Mesendoderm (in vitro differentiated cells): ENCODE measurements at regions not wholly inside any gene's neighbourhood (a gene's known extent, or its start where the extent isn't known, plus 50 kb on each side); places are given as distances from the start of the nearest gene placed in this dataset.

ENCODE experiments used
- DNase-seq: peaks from one replicate; pipeline ENCODE4 v3.0.0; 2013
- H2AK5ac ChIP-seq: 2 replicates; pipeline ENCODE4 v1.6.1; 2013; ENCODE audit warnings: low read length, inconsistent platforms
- H2BK120ac ChIP-seq: 2 replicates; pipeline ENCODE4 v1.6.1; 2013; ENCODE audit warnings: low read depth, mild to moderate bottlenecking, low read length, moderate library complexity, mixed read lengths
- H2BK15ac ChIP-seq: replicated peaks from 2 replicates; pipeline ENCODE4 v1.6.1; 2013; ENCODE audit warnings: low read depth, mild to moderate bottlenecking, moderate library complexity
- H2BK5ac ChIP-seq: 2 replicates; pipeline ENCODE4 v1.6.1; 2013; ENCODE audit warnings: low read length, inconsistent platforms
- H3K18ac ChIP-seq: 2 replicates; pipeline ENCODE4 v1.6.1; 2013; ENCODE audit warnings: mild to moderate bottlenecking, low read length, mixed read lengths
- H3K23ac ChIP-seq: one replicate; pipeline ENCODE4 v1.6.1; 2013; ENCODE audit warnings: low read length
- H3K27ac ChIP-seq: 2 replicates; pipeline ENCODE4 v1.5.1; 2013; ENCODE audit warnings: low read depth, mild to moderate bottlenecking, inconsistent platforms, low read length, moderate library complexity
- H3K27me3 ChIP-seq: 2 replicates; pipeline ENCODE4 v1.6.1; 2013; ENCODE audit warnings: low read length, control low read depth, mild to moderate bottlenecking, inconsistent platforms; ENCODE audit not compliant: insufficient read depth, poor library complexity
- H3K36me3 ChIP-seq: 2 replicates; pipeline ENCODE4 v1.6.1; 2013; ENCODE audit warnings: low read length, inconsistent platforms; ENCODE audit not compliant: control insufficient read depth, insufficient read depth
- H3K4ac ChIP-seq: one replicate; pipeline ENCODE4 v1.6.1; 2013; ENCODE audit warnings: low read depth, mild to moderate bottlenecking, low read length, moderate library complexity
- H3K4me1 ChIP-seq: 2 replicates; pipeline ENCODE4 v1.6.1; 2013; ENCODE audit warnings: low read depth, low read length, inconsistent platforms; ENCODE audit not compliant: control insufficient read depth
- H3K4me2 ChIP-seq: 2 replicates; pipeline ENCODE4 v1.6.1; 2013; ENCODE audit warnings: low read length
- H3K4me3 ChIP-seq: 2 replicates; pipeline ENCODE4 v1.5.1; 2013; ENCODE audit warnings: mild to moderate bottlenecking, low read length
- H3K56ac ChIP-seq: one replicate; pipeline ENCODE4 v1.6.1; 2013; ENCODE audit warnings: low read length
- H3K79me1 ChIP-seq: 2 replicates; pipeline ENCODE4 v1.6.1; 2013; ENCODE audit warnings: low read length, inconsistent platforms
- H3K79me2 ChIP-seq: 2 replicates; pipeline ENCODE4 v1.6.1; 2013; ENCODE audit warnings: mild to moderate bottlenecking, low read length; ENCODE audit not compliant: control insufficient read depth, insufficient read depth
- H3K9ac ChIP-seq: 2 replicates; pipeline ENCODE4 v1.6.1; 2013; ENCODE audit warnings: low read length, inconsistent platforms
- H4K5ac ChIP-seq: one replicate; pipeline ENCODE4 v1.6.1; 2013; ENCODE audit warnings: low read length
- H4K8ac ChIP-seq: one replicate; pipeline ENCODE4 v1.6.1; 2013; ENCODE audit warnings: low read depth, mild to moderate bottlenecking, control low read depth, low read length, moderate library complexity
- WGBS: extraction: QIAGEN DNeasy Blood & Tissue Kit; methylation state at CpG from one replicate; pipeline ENCODE4 v1.1.7; 2013; ENCODE audit warnings: low lambda C conversion rate, missing lambda C conversion rate; ENCODE audit not compliant: insufficient coverage; ENCODE audit errors: extremely low coverage; 5-methylcytosine and 5-hydroxymethylcytosine counted together

DNA sequence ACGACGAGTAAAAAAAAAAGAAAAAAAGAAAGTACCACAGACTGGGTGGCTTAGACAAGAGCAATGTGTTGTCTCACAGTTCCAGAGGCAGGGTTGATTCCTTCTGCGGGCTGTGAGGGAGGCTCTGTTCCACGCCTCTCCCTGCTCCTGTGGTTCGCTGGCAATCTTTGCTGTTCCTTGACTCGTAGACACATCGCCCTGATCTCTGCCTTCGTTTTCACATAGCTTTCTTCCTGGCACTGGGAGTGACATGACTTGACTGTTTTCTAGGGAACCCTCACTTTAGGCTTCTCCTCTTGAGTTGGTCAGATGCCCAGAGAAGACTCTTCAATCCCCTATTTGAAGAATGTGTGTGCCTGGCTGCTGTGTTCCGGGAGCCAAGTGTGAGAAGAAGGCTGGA is 133.6 kb downstream of the TM2D1 start:
- Histone ChIP-seq H3K4me3 (no peak overlapping the region), H3K79me2 (no peaks in the 10 kb centered on the region), H3K4me2 (no peak overlapping the region), H3K4ac (no peak overlapping the region), H2AK5ac (no peak overlapping the region), H3K18ac (no peak overlapping the region), H2BK15ac (no peak overlapping the region), H3K56ac (no peak overlapping the region), H4K5ac (no peak overlapping the region), H2BK5ac (no peak overlapping the region), H3K4me1 (no peaks in the 10 kb centered on the region), H4K8ac (no peak overlapping the region), H3K27me3 (no peaks in the 10 kb centered on the region), H3K79me1 (no peaks in the 10 kb centered on the region), H3K23ac (no peak overlapping the region), H2BK120ac (no peak overlapping the region), H3K9ac (no peak overlapping the region), H3K36me3 (no peaks in the 10 kb centered on the region), H3K27ac (no peak overlapping the region)
- DNase-seq, result no peak
- no CpG with 5 or more reads among the region's 9 CpGs for WGBS

DNA sequence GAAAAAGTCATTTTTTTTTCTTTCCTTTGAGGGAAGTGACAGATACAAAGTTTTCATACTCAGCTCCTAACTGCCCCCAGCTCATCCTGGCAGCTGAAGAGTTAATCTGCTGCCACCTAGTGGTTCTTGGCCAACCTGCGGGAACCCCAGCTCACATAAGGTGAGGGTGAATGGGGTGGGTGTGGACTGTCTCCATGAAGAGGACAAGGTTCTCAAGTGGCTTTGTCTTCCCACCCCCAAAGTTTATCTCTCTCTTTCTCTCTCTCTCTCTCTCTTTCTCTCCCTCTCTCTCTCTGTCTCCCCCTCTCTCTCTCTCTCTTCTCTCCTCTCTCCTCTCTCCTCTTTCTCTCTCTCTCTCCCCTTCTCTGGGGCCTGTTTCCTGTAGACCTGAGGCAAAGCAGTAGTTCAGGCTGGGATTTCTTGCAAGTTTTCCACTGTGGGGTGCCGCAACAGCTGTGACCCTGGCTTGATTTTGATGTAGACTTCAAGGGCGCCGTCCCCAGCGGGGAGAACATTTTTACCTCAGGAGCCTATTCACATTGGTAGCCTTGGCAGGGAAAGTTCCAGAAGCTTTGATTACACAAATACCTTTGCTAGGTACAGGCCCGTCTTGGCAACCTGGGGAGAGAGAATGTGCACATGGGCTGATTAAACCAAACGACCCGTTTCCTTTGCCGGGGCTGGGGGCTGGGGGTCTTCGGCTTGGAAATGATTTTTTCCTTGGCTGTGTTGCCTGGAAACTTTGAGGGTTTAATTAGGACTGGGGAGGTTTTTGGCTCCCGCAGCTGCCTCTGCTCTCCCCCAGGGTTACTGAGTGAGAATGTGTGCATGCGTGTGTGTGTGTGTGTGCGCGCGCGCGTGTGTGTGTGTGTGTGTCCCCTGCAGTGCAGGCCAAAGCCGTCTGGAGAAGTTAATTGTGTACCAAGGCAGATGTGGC is 135.9 kb downstream of the TM2D1 start:
- Histone ChIP-seq H3K79me1 (no peaks in the 10 kb centered on the region), H2BK5ac (no peak overlapping the region), H3K23ac (no peak overlapping the region), H2BK120ac (no peak overlapping the region), H3K27me3 (no peaks in the 10 kb centered on the region), H3K4me3 (no peak overlapping the region), H3K56ac (peak overlapping the region; percentile 54), H3K18ac (peak overlapping the region; percentile 83), H4K5ac (peak overlapping the region; percentile 85), H3K9ac (no peak overlapping the region), H3K36me3 (no peaks in the 10 kb centered on the region), H4K8ac (no peak overlapping the region), H3K4me1 (no peaks in the 10 kb centered on the region), H3K79me2 (no peaks in the 10 kb centered on the region), H3K27ac (no peak overlapping the region), H3K4me2 (no peak overlapping the region), H2AK5ac (no peak overlapping the region), H3K4ac (no peak overlapping the region), H2BK15ac (no peak overlapping the region)
- no CpG with 5 or more reads among the region's 18 CpGs for WGBS
- DNase-seq, result peak; percentile 90

DNA sequence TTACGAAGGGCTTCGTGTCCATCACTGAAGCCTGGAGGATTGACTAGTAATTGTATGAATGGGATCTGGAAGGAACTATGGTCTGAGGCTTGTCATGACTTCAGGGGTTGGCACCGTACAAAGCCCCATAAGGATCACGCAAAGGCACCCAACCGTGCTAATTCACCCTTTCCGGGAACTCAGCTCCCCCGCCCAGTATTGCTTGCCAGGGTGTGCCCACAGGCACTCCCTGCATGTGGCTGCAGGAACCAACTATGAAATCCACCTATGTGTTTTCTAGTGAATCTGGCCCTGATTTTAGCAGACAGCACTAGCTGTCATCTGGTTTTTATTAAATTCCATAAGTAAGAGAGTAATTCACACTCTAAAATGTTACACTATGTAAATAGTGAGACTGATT is 139.2 kb downstream of the TM2D1 start:
- H2BK5ac ChIP-seq, result no peak overlapping the region
- no peaks in the 10 kb centered on the region for H3K36me3 ChIP-seq
- no peak overlapping the region for H2BK120ac ChIP-seq
- no peak overlapping the region for H3K27ac ChIP-seq
- no peak for DNase-seq
- no peak overlapping the region for H3K4ac ChIP-seq
- H2BK15ac ChIP-seq, result no peak overlapping the region
- H3K27me3 ChIP-seq, result no peaks in the 10 kb centered on the region
- H3K79me1 ChIP-seq, result no peaks in the 10 kb centered on the region
- H3K4me3 ChIP-seq, result no peak overlapping the region
- no peaks in the 10 kb centered on the region for H3K4me1 ChIP-seq
- no peaks in the 10 kb centered on the region for H3K79me2 ChIP-seq
- H3K56ac ChIP-seq, result no peak overlapping the region
- H3K18ac ChIP-seq, result no peak overlapping the region
- no peak overlapping the region for H3K23ac ChIP-seq
- no peak overlapping the region for H3K9ac ChIP-seq
- no peak overlapping the region for H3K4me2 ChIP-seq
- no peak overlapping the region for H2AK5ac ChIP-seq
- no peak overlapping the region for H4K8ac ChIP-seq
- WGBS, result no CpG with 5 or more reads among the region's 7 CpGs
- no peak overlapping the region for H4K5ac ChIP-seq

DNA sequence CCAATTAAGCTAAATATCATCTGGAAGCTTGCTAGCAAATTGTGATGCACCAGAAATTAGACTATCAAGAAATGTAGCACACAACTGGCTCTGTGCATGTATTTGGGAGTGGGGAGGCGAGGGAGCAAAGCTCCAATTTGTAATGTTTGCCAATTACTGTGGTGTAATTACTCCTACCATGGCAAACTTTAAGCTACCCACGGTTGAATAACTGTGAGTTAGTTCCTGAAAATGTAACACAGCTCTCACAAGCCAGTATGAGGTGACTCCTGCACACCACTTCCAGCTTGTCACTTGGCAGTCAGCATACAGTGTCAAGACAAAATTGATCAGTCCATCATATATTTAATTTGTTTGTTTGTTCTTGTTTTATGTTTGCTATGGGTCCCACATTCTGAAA is 141.2 kb downstream of the TM2D1 start:
- no peak overlapping the region for H3K4me2 ChIP-seq
- no peak overlapping the region for H3K23ac ChIP-seq
- no peak overlapping the region for H2BK120ac ChIP-seq
- no peaks in the 10 kb centered on the region for H3K4me1 ChIP-seq
- H3K79me1 ChIP-seq, result no peaks in the 10 kb centered on the region
- H4K5ac ChIP-seq, result no peak overlapping the region
- no peak overlapping the region for H3K9ac ChIP-seq
- H3K4ac ChIP-seq, result no peak overlapping the region
- H3K4me3 ChIP-seq, result no peak overlapping the region
- H3K56ac ChIP-seq, result no peak overlapping the region
- DNase-seq, result no peak
- no peak overlapping the region for H2BK15ac ChIP-seq
- no peak overlapping the region for H2AK5ac ChIP-seq
- no peaks in the 10 kb centered on the region for H3K36me3 ChIP-seq
- no CpG with 5 or more reads among the region's 2 CpGs for WGBS
- no peak overlapping the region for H3K18ac ChIP-seq
- H4K8ac ChIP-seq, result peak overlapping the region; percentile 56
- H3K27ac ChIP-seq, result no peak overlapping the region
- no peak overlapping the region for H2BK5ac ChIP-seq
- no peaks in the 10 kb centered on the region for H3K79me2 ChIP-seq
- no peaks in the 10 kb centered on the region for H3K27me3 ChIP-seq

DNA sequence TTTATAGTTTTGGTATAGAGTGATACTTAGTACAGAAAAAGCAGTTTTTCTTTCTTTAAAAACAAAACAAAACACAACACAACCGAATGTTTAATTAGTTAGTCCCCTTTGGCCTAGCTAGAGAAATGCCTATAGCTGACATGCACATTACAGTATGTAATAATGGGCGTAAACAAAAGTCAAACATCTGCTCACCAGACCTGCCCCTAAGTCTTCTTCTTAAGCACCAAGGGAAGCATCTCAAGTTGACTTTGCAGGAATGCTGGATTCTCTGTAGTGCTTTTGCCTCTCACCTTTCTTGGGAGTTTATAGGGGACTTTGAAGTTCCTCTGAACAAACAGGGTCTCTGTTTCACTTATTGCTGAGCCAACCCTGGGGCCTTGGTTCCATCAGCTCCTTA is 143.7 kb downstream of the TM2D1 start:
- Histone ChIP-seq H3K4ac (no peak overlapping the region), H3K23ac (no peak overlapping the region), H3K56ac (no peak overlapping the region), H3K79me2 (no peaks in the 10 kb centered on the region), H2BK5ac (no peak overlapping the region), H3K4me3 (no peak overlapping the region), H3K9ac (no peak overlapping the region), H4K5ac (no peak overlapping the region), H3K36me3 (no peaks in the 10 kb centered on the region), H2BK15ac (no peak overlapping the region), H3K79me1 (no peaks in the 10 kb centered on the region), H3K27me3 (no peaks in the 10 kb centered on the region), H2BK120ac (no peak overlapping the region), H3K18ac (no peak overlapping the region), H2AK5ac (no peak overlapping the region), H3K27ac (no peak overlapping the region), H4K8ac (no peak overlapping the region), H3K4me2 (no peak overlapping the region), H3K4me1 (no peaks in the 10 kb centered on the region)
- no peak for DNase-seq
- no CpG with 5 or more reads among the region's 2 CpGs for WGBS

DNA sequence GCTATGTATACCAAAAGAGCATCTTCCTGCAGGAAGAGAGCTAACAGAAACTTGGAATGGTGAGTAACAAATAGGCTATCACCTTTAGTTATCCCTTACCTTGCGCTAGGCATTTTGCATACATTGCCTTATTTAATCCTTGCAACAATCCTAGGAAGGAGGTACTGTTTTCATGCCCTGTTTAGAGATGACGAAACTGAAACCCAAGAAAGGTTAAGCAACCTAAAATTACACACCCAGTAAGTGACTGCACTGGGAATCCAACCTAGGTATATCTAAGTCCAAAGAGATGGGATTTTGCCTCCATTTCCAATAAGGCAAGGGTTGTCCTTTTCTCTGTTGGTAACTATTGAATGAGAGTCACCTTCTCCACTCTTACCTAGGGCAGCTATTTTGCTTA is 144.5 kb downstream of the TM2D1 start:
- Histone ChIP-seq H3K27me3 (no peaks in the 10 kb centered on the region), H3K36me3 (no peaks in the 10 kb centered on the region), H3K9ac (no peak overlapping the region), H3K4ac (no peak overlapping the region), H3K27ac (no peak overlapping the region), H3K4me3 (no peak overlapping the region), H3K79me1 (no peaks in the 10 kb centered on the region), H3K18ac (no peak overlapping the region), H2BK15ac (no peak overlapping the region), H2BK120ac (no peak overlapping the region), H2AK5ac (no peak overlapping the region), H3K4me1 (no peaks in the 10 kb centered on the region), H4K8ac (no peak overlapping the region), H3K56ac (no peak overlapping the region), H3K79me2 (no peaks in the 10 kb centered on the region), H3K23ac (no peak overlapping the region), H3K4me2 (no peak overlapping the region), H4K5ac (no peak overlapping the region), H2BK5ac (no peak overlapping the region)
- WGBS, result no CpG with 5 or more reads among the region's 2 CpGs
- DNase-seq, result no peak
